ENCODE measurements at regions not wholly inside any gene's neighbourhood (a gene's known extent, or its start where the extent isn't known, plus 50 kb on each side); places are given as distances from the start of the nearest gene placed in this dataset.
A peak's percentile ranks its signal among the peaks of the same experiment; 100 is the strongest.

DNA sequence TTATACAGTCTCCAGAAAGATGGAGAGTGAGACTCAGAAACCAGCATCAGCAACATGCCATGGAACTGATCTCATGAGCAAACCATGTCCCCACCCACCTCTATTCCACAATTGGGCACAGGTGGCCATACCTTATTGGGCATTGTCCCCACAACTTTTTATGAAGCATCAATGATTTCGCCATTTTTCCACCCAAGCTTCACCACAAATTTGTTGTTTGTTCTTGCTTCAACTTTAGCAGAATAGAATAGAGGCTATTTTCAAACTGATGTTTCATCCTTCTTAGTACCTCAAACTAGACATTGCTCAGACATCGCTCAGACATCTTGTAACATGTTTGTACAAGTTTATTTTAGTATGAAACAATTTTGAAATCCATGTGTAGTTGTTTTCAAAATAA is 112.5 kb upstream of the TMTC2 start:
- TF ChIP-seq, protein P1, sequence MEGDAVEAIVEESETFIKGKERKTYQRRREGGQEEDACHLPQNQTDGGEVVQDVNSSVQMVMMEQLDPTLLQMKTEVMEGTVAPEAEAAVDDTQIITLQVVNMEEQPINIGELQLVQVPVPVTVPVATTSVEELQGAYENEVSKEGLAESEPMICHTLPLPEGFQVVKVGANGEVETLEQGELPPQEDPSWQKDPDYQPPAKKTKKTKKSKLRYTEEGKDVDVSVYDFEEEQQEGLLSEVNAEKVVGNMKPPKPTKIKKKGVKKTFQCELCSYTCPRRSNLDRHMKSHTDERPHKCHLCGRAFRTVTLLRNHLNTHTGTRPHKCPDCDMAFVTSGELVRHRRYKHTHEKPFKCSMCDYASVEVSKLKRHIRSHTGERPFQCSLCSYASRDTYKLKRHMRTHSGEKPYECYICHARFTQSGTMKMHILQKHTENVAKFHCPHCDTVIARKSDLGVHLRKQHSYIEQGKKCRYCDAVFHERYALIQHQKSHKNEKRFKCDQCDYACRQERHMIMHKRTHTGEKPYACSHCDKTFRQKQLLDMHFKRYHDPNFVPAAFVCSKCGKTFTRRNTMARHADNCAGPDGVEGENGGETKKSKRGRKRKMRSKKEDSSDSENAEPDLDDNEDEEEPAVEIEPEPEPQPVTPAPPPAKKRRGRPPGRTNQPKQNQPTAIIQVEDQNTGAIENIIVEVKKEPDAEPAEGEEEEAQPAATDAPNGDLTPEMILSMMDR (conservative IDR thresholded peaks at IDR 0.05) = no peak
- TF ChIP-seq EZH2 (IDR thresholded peaks at IDR 0.05; ENCODE audit: low read depth) = no peak
- no peak overlapping the region for H3K4me3 ChIP-seq
- ChIA-PET CTCF (interaction anchor here (0.7 kb wide), 1 partner anchor 1957 kb away, joined by 3 read pairs; no protein-coding TSS in a partner anchor), POLR2A (ENCODE audit: unreplicated experiment) (no interaction called here)
- no peaks in the 10 kb centered on the region for H3K36me3 ChIP-seq (ENCODE audit: low read depth)
- H3K79me2 ChIP-seq (ENCODE audit: low read depth) = no peaks in the 10 kb centered on the region
- no peak for DNase-seq
- intact Hi-C loops (cut with micrococcal nuclease; ENCODE audit: unreplicated experiment) = no loop called here
- no peaks in the 10 kb centered on the region for H3F3A ChIP-seq (ENCODE audit: insufficient read depth, low read depth)
- H3K9me2 ChIP-seq (ENCODE audit: insufficient read depth) = no peaks in the 10 kb centered on the region
- H3K4me2 ChIP-seq = no peak overlapping the region
- H3K27me3 ChIP-seq (ENCODE audit: insufficient read depth, low read depth) = no peaks in the 10 kb centered on the region
- H3K27ac ChIP-seq = no peak overlapping the region
- no peaks in the 10 kb centered on the region for H4K20me1 ChIP-seq (ENCODE audit: insufficient read depth)
- no peaks in the 10 kb centered on the region for H3K4me1 ChIP-seq (replicated peaks; ENCODE audit: insufficient read depth)
- no TSS peak for BruUV-seq (replicated peaks)
- 0 out of 2 replicates have a peak overlapping the region, but pooled peaks have one; percentile 52 for H2AFZ ChIP-seq
- no peaks in the 10 kb centered on the region for H3K9me3 ChIP-seq (ENCODE audit: insufficient read depth, low read depth)

DNA sequence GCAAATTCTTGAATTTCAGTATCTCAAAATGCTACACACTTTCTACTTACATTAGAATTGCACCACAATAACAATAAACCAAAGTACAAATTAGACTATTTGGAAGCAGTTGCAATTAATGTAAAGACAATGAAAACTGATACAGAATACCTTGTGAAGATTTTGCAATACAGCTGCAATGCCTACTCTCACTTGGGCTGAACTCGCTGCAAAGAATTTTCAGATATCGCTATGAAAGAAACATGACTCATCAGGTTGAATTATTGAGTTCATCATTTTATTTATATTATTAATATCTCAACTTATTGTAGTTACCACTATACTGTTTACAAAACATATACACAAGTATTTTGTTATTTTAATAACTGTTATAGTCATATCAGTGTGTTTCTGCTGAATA is 108.0 kb upstream of the TMTC2 start:
- no peaks in the 10 kb centered on the region for H3F3A ChIP-seq (ENCODE audit: insufficient read depth, low read depth)
- no peak overlapping the region for H3K4me3 ChIP-seq
- H3K79me2 ChIP-seq (ENCODE audit: low read depth) = no peaks in the 10 kb centered on the region
- BruUV-seq (replicated peaks) = no TSS peak
- H3K36me3 ChIP-seq (ENCODE audit: low read depth) = no peaks in the 10 kb centered on the region
- intact Hi-C loops (cut with micrococcal nuclease; ENCODE audit: unreplicated experiment) = no loop called here
- CTCF ChIA-PET = no interaction called here
- no peak for TF ChIP-seq EZH2 (IDR thresholded peaks at IDR 0.05; ENCODE audit: low read depth)
- TF ChIP-seq, protein P1 (conservative IDR thresholded peaks at IDR 0.05) = no peak
- H3K4me2 ChIP-seq = no peak overlapping the region
- H2AFZ ChIP-seq = no peak overlapping the region
- no peak overlapping the region for H3K27ac ChIP-seq
- peaks cover 4% of the 10 kb centered on the region; the same call in 1 of the 2 replicates for H3K9me2 ChIP-seq (ENCODE audit: insufficient read depth)
- no peak for DNase-seq
- H3K27me3 ChIP-seq (ENCODE audit: insufficient read depth, low read depth) = no peaks in the 10 kb centered on the region
- H3K4me1 ChIP-seq (replicated peaks; ENCODE audit: insufficient read depth) = no peaks in the 10 kb centered on the region
- no peaks in the 10 kb centered on the region for H4K20me1 ChIP-seq (ENCODE audit: insufficient read depth)
- no peaks in the 10 kb centered on the region for H3K9me3 ChIP-seq (ENCODE audit: insufficient read depth, low read depth)
- POLR2A ChIA-PET (ENCODE audit: unreplicated experiment) = no interaction called here

DNA sequence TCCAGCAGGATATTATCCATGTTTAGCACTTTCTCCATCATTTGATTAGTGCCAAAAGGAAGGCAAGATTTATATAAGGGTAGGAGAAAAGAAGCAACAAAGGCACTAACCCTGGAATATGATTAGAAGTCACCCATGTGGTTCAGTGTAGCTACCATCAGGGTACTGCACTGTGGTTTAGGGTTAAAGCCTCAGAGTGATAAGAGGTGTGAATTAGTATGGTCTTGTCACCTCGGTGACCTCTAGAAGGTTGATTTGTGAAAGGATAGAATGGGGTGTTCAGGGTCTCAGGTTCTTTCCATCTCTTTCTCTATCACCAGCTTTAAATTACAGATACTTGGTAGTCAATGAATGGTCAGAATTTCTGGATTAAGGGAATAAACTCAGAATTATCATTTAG is 103.0 kb upstream of the TMTC2 start:
- no peak for DNase-seq
- Histone ChIP-seq H3K4me1 (replicated peaks; ENCODE audit: insufficient read depth) (no peaks in the 10 kb centered on the region), H3K36me3 (ENCODE audit: low read depth) (no peaks in the 10 kb centered on the region), H3K9me2 (ENCODE audit: insufficient read depth) (peaks cover 4% of the 10 kb centered on the region; the same call in 1 of the 2 replicates), H3K9me3 (ENCODE audit: insufficient read depth, low read depth) (no peaks in the 10 kb centered on the region; the same call in 1 of the 2 replicates), H3K27ac (no peak overlapping the region), H3K4me2 (no peak overlapping the region), H2AFZ (peak overlapping the region; percentile 71; the same call in 1 of the 2 replicates), H3F3A (ENCODE audit: insufficient read depth, low read depth) (no peaks in the 10 kb centered on the region), H3K4me3 (no peak overlapping the region), H3K79me2 (ENCODE audit: low read depth) (no peaks in the 10 kb centered on the region), H3K27me3 (ENCODE audit: insufficient read depth, low read depth) (no peaks in the 10 kb centered on the region), H4K20me1 (ENCODE audit: insufficient read depth) (no peaks in the 10 kb centered on the region)
- ChIA-PET POLR2A (ENCODE audit: unreplicated experiment) (no interaction called here), CTCF (no interaction called here)
- no TSS peak for BruUV-seq (replicated peaks)
- intact Hi-C loops (cut with micrococcal nuclease; ENCODE audit: unreplicated experiment) = no loop called here
- TF ChIP-seq EZH2 (IDR thresholded peaks at IDR 0.05; ENCODE audit: low read depth) = no peak

DNA sequence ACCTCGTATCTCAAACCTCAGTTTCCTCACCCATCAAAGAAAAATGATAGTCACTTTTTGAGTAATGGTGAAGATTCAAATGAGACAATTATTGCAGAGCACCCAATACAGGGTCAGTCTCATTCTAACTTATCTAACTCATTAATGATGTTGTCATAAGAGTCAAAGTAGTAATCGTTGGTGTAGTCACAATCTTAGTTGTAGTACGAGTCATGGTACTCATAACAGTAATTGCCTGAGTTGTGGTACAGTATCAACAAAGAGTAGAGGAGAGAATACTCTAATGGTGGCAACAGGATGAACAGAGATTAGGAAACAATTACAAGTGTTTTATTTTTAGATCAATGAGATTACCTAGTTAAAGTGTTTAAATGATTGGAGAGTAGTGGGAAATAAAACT is 93.6 kb upstream of the TMTC2 start:
- Histone ChIP-seq H3F3A (ENCODE audit: insufficient read depth, low read depth) (no peaks in the 10 kb centered on the region), H3K4me3 (no peak overlapping the region), H4K20me1 (ENCODE audit: insufficient read depth) (no peaks in the 10 kb centered on the region), H3K36me3 (ENCODE audit: low read depth) (no peaks in the 10 kb centered on the region), H3K4me1 (replicated peaks; ENCODE audit: insufficient read depth) (no peaks in the 10 kb centered on the region), H3K27me3 (ENCODE audit: insufficient read depth, low read depth) (no peaks in the 10 kb centered on the region), H3K27ac (no peak overlapping the region), H3K9me3 (ENCODE audit: insufficient read depth, low read depth) (no peaks in the 10 kb centered on the region), H3K79me2 (ENCODE audit: low read depth) (no peaks in the 10 kb centered on the region), H3K9me2 (ENCODE audit: insufficient read depth) (no peaks in the 10 kb centered on the region), H3K4me2 (no peak overlapping the region), H2AFZ (no peak overlapping the region)
- ChIA-PET CTCF (no interaction called here), POLR2A (ENCODE audit: unreplicated experiment) (no interaction called here)
- DNase-seq = no peak
- TF ChIP-seq, protein P1 (conservative IDR thresholded peaks at IDR 0.05) = no peak
- no peak for TF ChIP-seq EZH2 (IDR thresholded peaks at IDR 0.05; ENCODE audit: low read depth)
- intact Hi-C loops (cut with micrococcal nuclease; ENCODE audit: unreplicated experiment) = no loop called here
- no TSS peak for BruUV-seq (replicated peaks)

All from PC-9 (cell line).